Neural cell (in vitro differentiated cells): ENCODE measurements at regions not wholly inside any gene's neighbourhood (a gene's known extent, or its start where the extent isn't known, plus 50 kb on each side); places are given as distances from the start of the nearest gene placed in this dataset.

Experiments
- H2AFZ ChIP-seq: fragments of 200-600, 300-800 bp; sonication (generic), shearing (Covaris generic); 2 replicates; pipeline ENCODE4 v1.6.0; 2014; ENCODE audit warnings: low read depth, mild to moderate bottlenecking, antibody characterized with exemption, low read length, moderate library complexity
- H3F3A ChIP-seq: fragments of 200-600 bp; shearing (Covaris generic); 2 replicates; pipeline ENCODE4 v1.6.1; 2016; ENCODE audit warnings: mild to moderate bottlenecking, moderate library complexity, mixed read lengths, antibody characterized with exemption, low read length; ENCODE audit not compliant: insufficient read depth, poor library complexity, severe bottlenecking
- H3K27ac ChIP-seq: fragments of 200-600, 300-800 bp; sonication (generic), shearing (Covaris generic); 2 replicates; pipeline ENCODE4 v1.5.1; 2014; ENCODE audit warnings: mild to moderate bottlenecking, low read length, moderate library complexity
- H3K27me3 ChIP-seq: fragments of 300-800, 200-600 bp; sonication (generic), shearing (Covaris generic); 2 replicates; pipeline ENCODE4 v1.6.0; 2014; ENCODE audit warnings: mild to moderate bottlenecking, low read depth, low read length, moderate library complexity; ENCODE audit not compliant: insufficient read depth
- H3K36me3 ChIP-seq: fragments of 300-800, 200-600 bp; sonication (generic), shearing (Covaris generic); 2 replicates; pipeline ENCODE4 v1.5.1; 2014; ENCODE audit warnings: mild to moderate bottlenecking, antibody characterized with exemption, low read length, moderate library complexity; ENCODE audit not compliant: insufficient read depth
- H3K4me2 ChIP-seq: fragments of 300-800, 200-600 bp; sonication (generic), shearing (Covaris generic); 2 replicates; pipeline ENCODE4 v1.6.0; 2014; ENCODE audit warnings: mild to moderate bottlenecking, low read length
- H3K4me3 ChIP-seq: fragments of 300-800, 200-600 bp; sonication (generic), shearing (Covaris generic); 2 replicates; pipeline ENCODE4 v1.5.1; 2014; ENCODE audit warnings: mild to moderate bottlenecking, low read length, moderate library complexity
- H3K79me2 ChIP-seq: fragments of 200-600 bp; shearing (Covaris generic); replicated peaks from 2 replicates; pipeline ENCODE4 v1.6.0; 2014; ENCODE audit warnings: mild to moderate bottlenecking, low read length, moderate library complexity; ENCODE audit not compliant: insufficient read depth
- H3K9ac ChIP-seq: fragments of 300-800, 200-600 bp; sonication (generic), shearing (Covaris generic); 2 replicates; pipeline ENCODE4 v1.6.1; 2016; ENCODE audit warnings: mild to moderate bottlenecking, low read length, mixed read lengths
- H3K9me2 ChIP-seq: fragments of 200-600 bp; shearing (Covaris generic); 2 replicates; pipeline ENCODE4 v1.6.1; 2016; ENCODE audit warnings: mild to moderate bottlenecking, low read length, mixed read lengths; ENCODE audit not compliant: insufficient read depth
- H3K9me3 ChIP-seq: fragments of 200-600, 300-800 bp; sonication (generic), shearing (Covaris generic); 2 replicates; pipeline ENCODE4 v1.6.1; 2016; ENCODE audit warnings: mild to moderate bottlenecking, mixed run types, low read length, moderate library complexity, mixed read lengths
- H4K20me1 ChIP-seq: fragments of 200-600 bp; shearing (Covaris generic); 2 replicates; pipeline ENCODE4 v1.6.1; 2016; ENCODE audit warnings: mild to moderate bottlenecking, mixed run types; ENCODE audit not compliant: insufficient read depth
- CTCF ChIP-seq: fragments of 450-650 bp; IDR thresholded peaks from 2 replicates; pipeline ENCODE4 v1.5.1; 2014; ENCODE audit warnings: antibody characterized with exemption, mild to moderate bottlenecking, moderate library complexity; ENCODE audit not compliant: poor library complexity, severe bottlenecking
- EP300 ChIP-seq: fragments of 450-650 bp; conservative IDR thresholded peaks from 2 replicates; pipeline ENCODE4 v1.6.1; 2014; ENCODE audit warnings: antibody characterized with exemption, mild to moderate bottlenecking, moderate library complexity; ENCODE audit not compliant: poor library complexity, severe bottlenecking
- EZH2 ChIP-seq: fragments of 200-600, 300-800 bp; shearing (Covaris generic), sonication (generic); IDR thresholded peaks from 2 replicates; pipeline ENCODE4 v1.6.1; 2014; ENCODE audit warnings: antibody characterized with exemption, low read length, borderline replicate concordance, mild to moderate bottlenecking; ENCODE audit not compliant: insufficient read depth, poor library complexity, severe bottlenecking
- MXI1 ChIP-seq: fragments of 450-650 bp; conservative IDR thresholded peaks from 2 replicates; pipeline ENCODE4 v1.6.1; 2014; ENCODE audit warnings: antibody characterized with exemption, mild to moderate bottlenecking; ENCODE audit not compliant: poor library complexity, severe bottlenecking
- POLR2AphosphoS5 ChIP-seq: IDR thresholded peaks from 2 replicates; pipeline ENCODE4 v1.6.1; 2012
- RAD21 ChIP-seq: fragments of 450-650 bp; conservative IDR thresholded peaks from 2 replicates; pipeline ENCODE4 v1.6.1; 2014; ENCODE audit warnings: antibody characterized with exemption, mild to moderate bottlenecking, moderate library complexity
- REST ChIP-seq: IDR thresholded peaks from 2 replicates; pipeline ENCODE4 v1.6.1; 2012; ENCODE audit warnings: borderline replicate concordance
- SMC3 ChIP-seq: fragments of 450-650 bp; conservative IDR thresholded peaks from 2 replicates; pipeline ENCODE4 v1.6.1; 2014; ENCODE audit warnings: antibody characterized with exemption, mild to moderate bottlenecking, moderate library complexity; ENCODE audit not compliant: poor library complexity
- TAF1 ChIP-seq: IDR thresholded peaks from 2 replicates; pipeline ENCODE4 v1.6.1; 2012; ENCODE audit warnings: low read depth

- H3K9me3 ChIP-seq, result no peaks in the 10 kb centered on the region
- H3K4me3 ChIP-seq, result no peak overlapping the region
- no peak overlapping the region for H3K27ac ChIP-seq
- no peaks in the 10 kb centered on the region for H3K79me2 ChIP-seq
- H3K9ac ChIP-seq, result no peak overlapping the region
- no peaks in the 10 kb centered on the region for H3K9me2 ChIP-seq
- H3K27me3 ChIP-seq, result no peaks in the 10 kb centered on the region
- no peak overlapping the region for H3K4me2 ChIP-seq
- H3K36me3 ChIP-seq, result no peaks in the 10 kb centered on the region
- no peaks in the 10 kb centered on the region for H4K20me1 ChIP-seq
- TF ChIP-seq REST (no peak), TAF1 (no peak), MXI1 (no peak), SMC3 (no peak), EZH2 (no peak), POLR2AphosphoS5 (no peak), CTCF (no peak), RAD21 (no peak), EP300 (no peak)
- no peaks in the 10 kb centered on the region for H3F3A ChIP-seq
- H2AFZ ChIP-seq, result no peak overlapping the region
Observed at GRCh38 chr3:162605651-162606204, 1109.1 kb downstream of the OTOL1 start.

GRCh38 chr3:162610261-162610660 is 1113.7 kb downstream of the OTOL1 start:
- TF ChIP-seq RAD21 (no peak), EZH2 (no peak), SMC3 (no peak), MXI1 (no peak), CTCF (no peak), TAF1 (no peak), POLR2AphosphoS5 (no peak), EP300 (no peak), REST (no peak)
- no peak overlapping the region for H3K9ac ChIP-seq
- H3K9me3 ChIP-seq, result no peaks in the 10 kb centered on the region
- H4K20me1 ChIP-seq, result no peaks in the 10 kb centered on the region
- H3K36me3 ChIP-seq, result no peaks in the 10 kb centered on the region
- H3F3A ChIP-seq, result no peaks in the 10 kb centered on the region
- no peaks in the 10 kb centered on the region for H3K79me2 ChIP-seq
- H3K4me3 ChIP-seq, result no peak overlapping the region
- no peak overlapping the region for H3K27ac ChIP-seq
- no peak overlapping the region for H2AFZ ChIP-seq
- H3K4me2 ChIP-seq, result no peak overlapping the region
- no peaks in the 10 kb centered on the region for H3K9me2 ChIP-seq
- H3K27me3 ChIP-seq, result no peaks in the 10 kb centered on the region
